SU-DHL-6 (cell line): ENCODE measurements at regions not wholly inside any gene's neighbourhood (a gene's known extent, or its start where the extent isn't known, plus 50 kb on each side); places are given as distances from the start of the nearest gene placed in this dataset.

Experiments used
- CTCF ChIP-seq: fragments of 200-600 bp; sonication (generic); IDR thresholded peaks from one replicate; pipeline ENCODE4 v1.5.1; 2017; ENCODE audit warnings: antibody characterized with exemption, mild to moderate bottlenecking, low read length, moderate library complexity; ENCODE audit not compliant: insufficient read depth, poor library complexity, severe bottlenecking
- EZH2phosphoT487 ChIP-seq: fragments of 200-600 bp; sonication (generic), shearing (Covaris generic); conservative IDR thresholded peaks from 2 replicates; pipeline ENCODE4 v1.6.1; 2018; ENCODE audit warnings: mild to moderate bottlenecking, antibody characterized with exemption, low read length, moderate library complexity, mixed read lengths

- no peak for TF ChIP-seq CTCF
- TF ChIP-seq EZH2phosphoT487: no peak
Observed at GRCh38 chr6:168890306-168890980, 363.2 kb downstream of the THBS2 start.
